Chondrocyte (in vitro differentiated cells): ENCODE measurements at regions not wholly inside any gene's neighbourhood (a gene's known extent, or its start where the extent isn't known, plus 50 kb on each side); places are given as distances from the start of the nearest gene placed in this dataset.

Experiments
- DNase-seq: peaks from one replicate; pipeline ENCODE4 v3.0.0; 2021; ENCODE audit warnings: mixed read lengths, low spot score
- H3K27ac Mint-ChIP-seq: one replicate; pipeline ENCODE4 v1.8.0; 2021; ENCODE audit warnings: mild to moderate bottlenecking, moderate library complexity, mixed read lengths; ENCODE audit not compliant: unreplicated experiment
- H3K27me3 Mint-ChIP-seq: 2 replicates; pipeline ENCODE4 v1.8.0; 2021; ENCODE audit warnings: low read depth, mixed read lengths
- H3K36me3 Mint-ChIP-seq: 2 replicates; pipeline ENCODE4 v1.8.0; 2021; ENCODE audit warnings: low read depth, mixed read lengths
- H3K4me1 Mint-ChIP-seq: 2 replicates; pipeline ENCODE4 v1.8.0; 2021; ENCODE audit warnings: low read depth, mild to moderate bottlenecking, mixed read lengths
- H3K4me3 Mint-ChIP-seq: one replicate; pipeline ENCODE4 v1.8.0; 2021; ENCODE audit warnings: mild to moderate bottlenecking, moderate library complexity, mixed read lengths; ENCODE audit not compliant: unreplicated experiment
- H3K9me3 Mint-ChIP-seq: 2 replicates; pipeline ENCODE4 v1.8.0; 2021; ENCODE audit warnings: low read depth, mixed read lengths
- TF ChIP-seq, protein P1 (sequence below): fragments of 200-600 bp; sonication (generic); IDR thresholded peaks from 2 replicates; pipeline ENCODE4 v1.5.0; 2021; ENCODE audit warnings: antibody characterized with exemption, mild to moderate bottlenecking, moderate library complexity

DNA sequence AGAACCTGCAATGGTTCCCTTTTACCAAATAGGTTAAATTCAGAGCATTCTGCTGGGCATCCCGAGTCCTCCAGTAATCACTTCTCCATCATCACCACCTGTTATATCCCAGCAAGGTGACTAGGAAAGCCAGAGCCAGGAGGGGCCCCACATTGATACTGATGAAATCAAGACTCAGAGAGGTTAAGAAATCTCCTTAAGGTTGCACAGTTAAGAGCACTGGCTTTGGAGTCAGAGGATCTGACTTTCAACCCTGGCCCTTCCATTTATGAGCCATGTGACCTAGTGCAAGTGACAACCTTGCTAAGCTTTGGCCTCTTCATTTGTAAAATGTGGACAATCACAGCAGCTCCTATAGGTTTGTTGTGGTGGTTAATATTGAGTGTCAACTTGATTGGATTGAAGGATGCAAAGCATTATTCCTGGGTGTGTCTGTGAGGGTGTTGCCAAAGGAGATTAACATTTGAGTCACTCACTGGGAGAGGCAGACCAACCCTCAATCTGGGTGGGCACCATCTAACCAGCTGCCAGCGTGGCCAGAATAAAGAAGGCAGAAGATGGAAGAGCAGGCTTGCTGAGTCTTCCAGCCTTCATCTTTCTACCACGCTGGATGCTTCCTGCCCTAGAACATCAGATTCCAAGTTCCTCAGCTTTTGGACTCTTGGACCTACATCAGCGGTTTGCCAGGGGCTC is 194.2 kb upstream of the ASIC2 start:
- Mint-ChIP-seq H3K4me3 (no peak overlapping the region), H3K9me3 (no peaks in the 10 kb centered on the region)
- TF ChIP-seq, protein P1, sequence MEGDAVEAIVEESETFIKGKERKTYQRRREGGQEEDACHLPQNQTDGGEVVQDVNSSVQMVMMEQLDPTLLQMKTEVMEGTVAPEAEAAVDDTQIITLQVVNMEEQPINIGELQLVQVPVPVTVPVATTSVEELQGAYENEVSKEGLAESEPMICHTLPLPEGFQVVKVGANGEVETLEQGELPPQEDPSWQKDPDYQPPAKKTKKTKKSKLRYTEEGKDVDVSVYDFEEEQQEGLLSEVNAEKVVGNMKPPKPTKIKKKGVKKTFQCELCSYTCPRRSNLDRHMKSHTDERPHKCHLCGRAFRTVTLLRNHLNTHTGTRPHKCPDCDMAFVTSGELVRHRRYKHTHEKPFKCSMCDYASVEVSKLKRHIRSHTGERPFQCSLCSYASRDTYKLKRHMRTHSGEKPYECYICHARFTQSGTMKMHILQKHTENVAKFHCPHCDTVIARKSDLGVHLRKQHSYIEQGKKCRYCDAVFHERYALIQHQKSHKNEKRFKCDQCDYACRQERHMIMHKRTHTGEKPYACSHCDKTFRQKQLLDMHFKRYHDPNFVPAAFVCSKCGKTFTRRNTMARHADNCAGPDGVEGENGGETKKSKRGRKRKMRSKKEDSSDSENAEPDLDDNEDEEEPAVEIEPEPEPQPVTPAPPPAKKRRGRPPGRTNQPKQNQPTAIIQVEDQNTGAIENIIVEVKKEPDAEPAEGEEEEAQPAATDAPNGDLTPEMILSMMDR: no peak

DNA sequence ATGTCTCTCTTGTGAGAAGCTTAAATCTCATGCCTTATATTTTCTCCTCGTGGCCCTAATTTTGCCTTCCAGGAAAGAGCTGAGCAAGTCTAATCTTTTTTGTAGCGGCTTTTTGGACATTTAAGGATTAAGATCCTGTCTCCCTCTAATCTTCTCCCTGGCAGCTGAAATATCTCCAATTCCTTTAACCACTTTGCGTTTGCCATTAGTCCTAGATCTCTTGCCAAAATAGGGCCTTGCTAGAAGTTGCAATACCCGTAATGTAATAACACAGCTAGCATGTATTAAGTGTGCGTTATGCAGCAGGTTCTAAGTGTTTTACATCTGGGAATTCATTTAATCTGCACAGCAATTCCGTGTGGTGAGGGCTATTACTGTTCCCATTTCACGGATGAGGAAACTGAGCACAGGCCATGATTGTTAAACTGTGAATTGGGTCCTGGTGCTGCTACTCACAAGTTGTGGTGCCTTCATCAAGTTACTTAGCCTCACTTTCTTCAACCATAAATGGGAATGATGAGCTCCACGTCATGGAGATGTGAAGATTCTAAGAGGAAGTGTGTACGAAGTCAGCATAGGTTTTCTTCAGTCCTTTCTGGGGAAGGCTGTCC is 198.9 kb upstream of the ASIC2 start:
- no peak for DNase-seq
- Mint-ChIP-seq H3K36me3 (no peaks in the 10 kb centered on the region), H3K27me3 (no peaks in the 10 kb centered on the region), H3K4me1 (no peaks in the 10 kb centered on the region), H3K27ac (no peak overlapping the region), H3K9me3 (no peaks in the 10 kb centered on the region), H3K4me3 (no peak overlapping the region)
- TF ChIP-seq, protein P1: no peak

More for the DNA sequence above, 194.2 kb upstream of the ASIC2 start:
- DNase-seq: no peak
- no peaks in the 10 kb centered on the region for H3K27me3 Mint-ChIP-seq
- no peaks in the 10 kb centered on the region for H3K4me1 Mint-ChIP-seq
- no peak overlapping the region for H3K27ac Mint-ChIP-seq
- no peaks in the 10 kb centered on the region for H3K36me3 Mint-ChIP-seq

DNA sequence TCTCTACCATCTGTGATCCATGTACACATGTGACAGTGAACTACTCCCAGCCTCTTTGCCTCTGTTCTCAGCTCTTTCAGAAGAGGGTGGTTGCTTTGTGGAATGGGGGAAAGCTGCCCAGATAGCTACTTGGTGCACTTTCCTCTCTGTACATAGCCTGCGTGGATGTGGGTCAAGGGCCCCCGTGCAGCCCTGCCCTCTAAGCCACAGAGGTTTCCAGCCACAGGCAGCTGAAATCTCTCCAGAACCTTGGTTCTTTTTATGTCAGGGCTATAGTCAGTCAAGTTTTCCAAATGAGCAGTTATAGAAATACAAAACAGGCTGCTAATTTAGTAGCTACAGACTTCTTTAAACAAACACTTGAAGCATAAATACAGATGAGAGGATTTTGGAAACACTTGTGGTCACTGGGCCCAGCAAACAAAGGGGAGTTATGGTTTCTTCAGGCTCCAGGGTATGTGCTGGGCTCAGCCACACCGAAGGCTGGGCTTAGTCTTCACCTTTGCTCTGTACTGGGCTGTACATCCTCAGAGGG is 199.7 kb upstream of the ASIC2 start:
- Mint-ChIP-seq H3K4me3 (no peak overlapping the region), H3K27ac (no peak overlapping the region), H3K9me3 (no peaks in the 10 kb centered on the region), H3K36me3 (no peaks in the 10 kb centered on the region), H3K4me1 (no peaks in the 10 kb centered on the region), H3K27me3 (no peaks in the 10 kb centered on the region)
- DNase-seq: no peak
- TF ChIP-seq, protein P1: no peak

DNA sequence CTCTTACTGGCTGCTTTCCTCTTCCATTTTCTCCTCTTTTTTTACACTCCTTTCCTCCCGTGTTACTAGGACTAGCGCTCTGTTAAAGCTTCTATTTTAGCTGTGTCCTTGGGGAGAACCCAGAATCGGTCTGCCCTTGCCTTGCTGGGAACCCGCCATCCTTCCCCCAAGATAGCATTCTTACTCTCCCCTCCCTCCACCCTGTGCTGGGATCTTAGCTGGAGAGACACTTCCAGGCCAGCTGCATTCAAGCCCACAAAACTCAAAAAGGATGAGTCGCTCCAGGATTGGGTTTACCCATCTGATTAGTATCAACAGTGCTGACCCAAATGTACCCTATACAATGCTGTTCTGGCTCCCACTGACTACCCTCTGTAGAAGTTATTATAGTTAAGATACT is 200.5 kb upstream of the ASIC2 start:
- no peak for DNase-seq
- Mint-ChIP-seq H3K4me3 (no peak overlapping the region), H3K9me3 (no peaks in the 10 kb centered on the region), H3K27me3 (no peaks in the 10 kb centered on the region), H3K36me3 (no peaks in the 10 kb centered on the region), H3K27ac (no peak overlapping the region), H3K4me1 (no peaks in the 10 kb centered on the region)
- TF ChIP-seq, protein P1: no peak

DNA sequence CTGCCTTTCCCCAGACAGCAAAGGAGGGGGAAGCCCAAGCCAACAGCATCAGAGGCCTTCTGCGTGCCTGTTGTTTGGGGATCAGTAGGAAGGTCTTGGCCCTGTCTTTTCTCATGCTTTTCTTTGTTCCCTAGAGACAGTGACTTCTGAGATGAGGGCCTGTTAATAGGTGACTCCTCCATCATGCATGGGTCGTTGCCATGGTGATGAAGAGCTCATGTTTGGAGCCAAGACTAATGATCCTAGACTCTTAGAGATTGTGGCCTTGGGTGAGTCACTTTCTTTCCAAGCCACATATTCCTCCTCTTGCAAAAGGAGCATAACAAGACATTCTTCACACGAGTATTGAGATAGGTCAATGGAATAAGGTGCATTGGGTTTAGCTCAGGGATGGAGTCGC is 201.1 kb upstream of the ASIC2 start:
- Mint-ChIP-seq H3K27me3 (no peaks in the 10 kb centered on the region), H3K4me1 (no peaks in the 10 kb centered on the region), H3K4me3 (no peak overlapping the region), H3K36me3 (no peaks in the 10 kb centered on the region), H3K9me3 (no peaks in the 10 kb centered on the region), H3K27ac (no peak overlapping the region)
- no peak for DNase-seq
- TF ChIP-seq, protein P1: no peak
